ENCODE measurements at regions not wholly inside any gene's neighbourhood (a gene's known extent, or its start where the extent isn't known, plus 50 kb on each side); places are given as distances from the start of the nearest gene placed in this dataset.

DNA sequence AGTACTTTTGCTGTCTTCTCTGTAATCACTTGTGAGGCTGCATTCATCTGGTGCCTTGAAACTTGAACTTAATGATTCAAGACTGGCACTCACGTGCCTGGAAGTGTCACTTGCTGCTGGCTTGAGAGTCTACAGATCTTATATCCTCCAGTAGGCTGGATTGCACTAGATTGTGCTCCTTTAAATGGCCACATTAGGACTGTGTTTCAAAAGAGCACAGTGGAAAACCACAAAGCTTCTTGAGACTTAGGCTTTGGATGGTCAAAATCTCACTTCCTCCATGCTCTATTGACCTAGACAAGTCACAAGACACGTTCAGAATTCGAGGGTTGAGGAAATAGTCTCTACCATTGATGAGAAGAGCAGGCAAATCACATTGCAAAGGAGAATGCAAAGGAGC is 1278.8 kb upstream of the MIR17HG start:
- Histone ChIP-seq H3K9me3 (ENCODE audit: insufficient read depth, low read depth, low read length) (no peaks in the 10 kb centered on the region), H3K23ac (ENCODE audit: low read length) (no peak overlapping the region)

DNA sequence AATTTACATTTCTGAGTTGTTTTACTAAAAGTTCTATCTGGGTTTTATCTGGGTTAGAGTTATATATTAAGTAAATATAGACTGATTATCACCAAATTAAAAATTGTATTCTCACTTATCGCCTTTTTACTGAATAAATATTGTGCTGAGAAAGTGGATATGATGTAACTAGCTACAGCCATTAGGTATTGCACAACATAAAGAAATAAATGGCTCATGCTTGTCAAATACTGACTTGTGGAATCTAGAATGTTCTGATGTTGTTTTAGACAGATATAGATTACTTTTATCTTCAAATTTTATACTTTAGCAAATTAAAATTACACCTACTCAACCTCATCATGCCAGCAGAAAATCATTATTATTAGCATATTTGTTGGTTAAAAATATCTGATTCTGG is 1277.1 kb upstream of the MIR17HG start:
- no peak overlapping the region for H3K14ac ChIP-seq (ENCODE audit: low read length)
- no peaks in the 10 kb centered on the region for H3K79me1 ChIP-seq (ENCODE audit: low read length)
- no peak overlapping the region for H3K18ac ChIP-seq (ENCODE audit: low read length)
- H2BK12ac ChIP-seq (ENCODE audit: low read length), result no peak overlapping the region
- no peak overlapping the region for H3K4me3 ChIP-seq (ENCODE audit: low read depth, low read length)
- H2BK120ac ChIP-seq (ENCODE audit: insufficient read depth, low read length, poor library complexity), result no peak overlapping the region
- H4K12ac ChIP-seq (ENCODE audit: low read depth, low read length), result no peak overlapping the region
- H2AFZ ChIP-seq (ENCODE audit: insufficient read depth, low read length, poor library complexity), result no peak overlapping the region
- no peak overlapping the region for H4K91ac ChIP-seq (ENCODE audit: low read depth, low read length)
- WGBS (ENCODE audit: extremely low coverage, insufficient coverage, insufficient read length), result no CpG with 5 or more reads among the region's 1 CpG
- no peaks in the 10 kb centered on the region for H3K36me3 ChIP-seq (ENCODE audit: control insufficient read depth in 1 of 2, insufficient read depth in 2 of 2, low read length in 2 of 2)
- no peak overlapping the region for H3K23ac ChIP-seq (ENCODE audit: low read length)
- no peak overlapping the region for H3K27ac ChIP-seq (ENCODE audit: low read depth, low read length)
- H3K9ac ChIP-seq (ENCODE audit: low read length), result no peak overlapping the region
- no peaks in the 10 kb centered on the region for H3K27me3 ChIP-seq (ENCODE audit: insufficient read depth, low read length)
- no peaks in the 10 kb centered on the region for H3K9me3 ChIP-seq (ENCODE audit: insufficient read depth, low read depth, low read length)
- H3K4me1 ChIP-seq (ENCODE audit: control insufficient read depth in 1 of 2, insufficient read depth in 2 of 2, low read length in 2 of 2), result no peaks in the 10 kb centered on the region
- H3K4me2 ChIP-seq (ENCODE audit: low read length), result no peak overlapping the region
- H3K4ac ChIP-seq (ENCODE audit: low read depth, low read length), result no peak overlapping the region
- H2BK5ac ChIP-seq (ENCODE audit: low read depth, low read length, poor library complexity), result no peak overlapping the region
- H4K8ac ChIP-seq (ENCODE audit: low read depth, low read length), result no peak overlapping the region
- H2AK5ac ChIP-seq (ENCODE audit: low read length), result no peak overlapping the region
- no peaks in the 10 kb centered on the region for H3K79me2 ChIP-seq (ENCODE audit: control insufficient read depth, insufficient read depth, low read length, poor library complexity)
- DNase-seq, result no peak

More for the DNA sequence above, 1278.8 kb upstream of the MIR17HG start:
- H3K18ac ChIP-seq (ENCODE audit: low read length), result no peak overlapping the region
- H3K4ac ChIP-seq (ENCODE audit: low read depth, low read length), result no peak overlapping the region
- no peak overlapping the region for H2BK5ac ChIP-seq (ENCODE audit: low read depth, low read length, poor library complexity)
- no peak overlapping the region for H3K4me2 ChIP-seq (ENCODE audit: low read length)
- no peak overlapping the region for H2AK5ac ChIP-seq (ENCODE audit: low read length)
- H3K36me3 ChIP-seq (ENCODE audit: control insufficient read depth in 1 of 2, insufficient read depth in 2 of 2, low read length in 2 of 2), result no peaks in the 10 kb centered on the region
- no peaks in the 10 kb centered on the region for H3K27me3 ChIP-seq (ENCODE audit: insufficient read depth, low read length)
- no peak overlapping the region for H4K8ac ChIP-seq (ENCODE audit: low read depth, low read length)
- no peak overlapping the region for H3K4me3 ChIP-seq (ENCODE audit: low read depth, low read length)
- no peak overlapping the region for H3K14ac ChIP-seq (ENCODE audit: low read length)
- no peak overlapping the region for H4K91ac ChIP-seq (ENCODE audit: low read depth, low read length)
- DNase-seq, result no peak
- H3K4me1 ChIP-seq (ENCODE audit: control insufficient read depth in 1 of 2, insufficient read depth in 2 of 2, low read length in 2 of 2), result no peaks in the 10 kb centered on the region
- no peak overlapping the region for H2BK120ac ChIP-seq (ENCODE audit: insufficient read depth, low read length, poor library complexity)
- no peak overlapping the region for H2BK12ac ChIP-seq (ENCODE audit: low read length)
- no peaks in the 10 kb centered on the region for H3K79me2 ChIP-seq (ENCODE audit: control insufficient read depth, insufficient read depth, low read length, poor library complexity)
- H2AFZ ChIP-seq (ENCODE audit: insufficient read depth, low read length, poor library complexity), result no peak overlapping the region
- H3K27ac ChIP-seq (ENCODE audit: low read depth, low read length), result no peak overlapping the region
- H4K12ac ChIP-seq (ENCODE audit: low read depth, low read length), result no peak overlapping the region
- no CpG with 5 or more reads among the region's 3 CpGs for WGBS (ENCODE audit: extremely low coverage, insufficient coverage, insufficient read length)
- H3K79me1 ChIP-seq (ENCODE audit: low read length), result no peaks in the 10 kb centered on the region
- H3K9ac ChIP-seq (ENCODE audit: low read length), result no peak overlapping the region

DNA sequence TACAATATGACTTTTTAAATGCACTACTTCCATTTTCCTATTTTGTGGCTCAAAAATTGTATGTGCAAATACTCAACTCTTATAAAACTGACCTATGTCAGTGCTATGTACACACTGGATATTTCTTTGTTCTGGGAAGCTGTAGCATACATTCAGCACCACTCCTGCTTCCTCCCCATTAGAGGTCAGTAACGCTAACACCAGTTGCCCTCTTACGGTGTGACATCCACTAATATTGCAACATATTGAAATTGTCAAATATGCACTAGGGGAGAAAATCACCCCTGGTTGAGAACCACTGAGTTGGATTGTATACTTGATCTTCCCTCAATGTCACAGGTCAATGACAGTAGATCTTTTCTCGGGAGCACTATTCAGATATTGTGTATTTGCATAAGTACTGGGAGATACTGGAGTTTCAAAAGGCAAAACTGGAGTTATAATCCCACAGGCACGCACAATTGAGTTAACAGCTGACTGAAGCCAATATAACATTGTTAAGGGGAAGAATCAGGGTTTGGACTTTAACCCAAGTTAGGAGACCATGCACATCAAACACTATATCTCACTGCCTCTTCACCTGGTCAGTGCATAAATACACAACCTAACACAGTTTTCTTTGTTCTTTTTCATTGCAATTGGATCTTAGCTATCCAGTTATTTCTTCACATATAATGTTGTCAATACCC is 1276.5 kb upstream of the MIR17HG start:
- H3K79me2 ChIP-seq (ENCODE audit: control insufficient read depth, insufficient read depth, low read length, poor library complexity), result no peaks in the 10 kb centered on the region
- H2BK5ac ChIP-seq (ENCODE audit: low read depth, low read length, poor library complexity), result no peak overlapping the region
- H3K9ac ChIP-seq (ENCODE audit: low read length), result no peak overlapping the region
- no peak overlapping the region for H2AFZ ChIP-seq (ENCODE audit: insufficient read depth, low read length, poor library complexity)
- no peak overlapping the region for H2BK12ac ChIP-seq (ENCODE audit: low read length)
- H3K9me3 ChIP-seq (ENCODE audit: insufficient read depth, low read depth, low read length), result no peaks in the 10 kb centered on the region
- H3K14ac ChIP-seq (ENCODE audit: low read length), result no peak overlapping the region
- H3K27me3 ChIP-seq (ENCODE audit: insufficient read depth, low read length), result no peaks in the 10 kb centered on the region
- H3K18ac ChIP-seq (ENCODE audit: low read length), result no peak overlapping the region
- H2BK120ac ChIP-seq (ENCODE audit: insufficient read depth, low read length, poor library complexity), result no peak overlapping the region
- H3K79me1 ChIP-seq (ENCODE audit: low read length), result no peaks in the 10 kb centered on the region
- H4K91ac ChIP-seq (ENCODE audit: low read depth, low read length), result no peak overlapping the region
- DNase-seq, result no peak
- H3K36me3 ChIP-seq (ENCODE audit: control insufficient read depth in 1 of 2, insufficient read depth in 2 of 2, low read length in 2 of 2), result no peaks in the 10 kb centered on the region
- H4K12ac ChIP-seq (ENCODE audit: low read depth, low read length), result no peak overlapping the region
- H3K4ac ChIP-seq (ENCODE audit: low read depth, low read length), result no peak overlapping the region
- no peak overlapping the region for H3K23ac ChIP-seq (ENCODE audit: low read length)
- no peak overlapping the region for H3K27ac ChIP-seq (ENCODE audit: low read depth, low read length)
- no peak overlapping the region for H4K8ac ChIP-seq (ENCODE audit: low read depth, low read length)
- H3K4me1 ChIP-seq (ENCODE audit: control insufficient read depth in 1 of 2, insufficient read depth in 2 of 2, low read length in 2 of 2), result no peaks in the 10 kb centered on the region
- H3K4me2 ChIP-seq (ENCODE audit: low read length), result no peak overlapping the region
- H2AK5ac ChIP-seq (ENCODE audit: low read length), result no peak overlapping the region
- H3K4me3 ChIP-seq (ENCODE audit: low read depth, low read length), result no peak overlapping the region
- WGBS (ENCODE audit: extremely low coverage, insufficient coverage, insufficient read length), result no CpG with 5 or more reads among the region's 4 CpGs

DNA sequence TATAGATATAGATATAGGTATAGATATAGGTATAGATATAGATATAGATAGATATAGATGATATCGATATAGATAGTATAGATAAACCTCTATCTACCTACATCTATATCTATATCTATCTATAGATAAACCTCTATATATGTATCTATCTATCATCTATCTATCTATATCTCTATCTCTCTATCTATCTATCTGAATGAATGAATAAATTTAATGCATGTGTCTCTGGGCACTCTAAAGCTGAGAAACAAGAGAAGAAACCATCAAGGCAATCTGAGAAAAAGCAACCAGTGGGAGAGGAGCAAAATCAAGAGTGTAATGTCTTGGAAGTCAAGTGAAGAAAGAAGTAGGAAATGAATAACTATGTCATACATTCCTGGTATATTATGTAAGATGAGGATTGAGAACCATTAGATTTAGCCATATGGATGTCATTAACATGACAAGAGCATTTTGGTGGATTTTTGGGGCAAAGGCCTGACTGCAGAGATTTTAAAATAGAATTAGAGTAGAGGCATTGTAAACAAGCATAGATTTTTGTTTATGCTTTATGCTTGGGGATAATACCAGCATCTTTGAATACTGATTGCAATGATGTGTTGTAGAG is 1262.7 kb upstream of the MIR17HG start:
- Histone ChIP-seq H4K91ac (ENCODE audit: low read depth, low read length) (no peak overlapping the region), H2AK5ac (ENCODE audit: low read length) (no peak overlapping the region), H4K12ac (ENCODE audit: low read depth, low read length) (no peak overlapping the region), H2BK120ac (ENCODE audit: insufficient read depth, low read length, poor library complexity) (no peak overlapping the region), H3K14ac (ENCODE audit: low read length) (no peak overlapping the region), H4K8ac (ENCODE audit: low read depth, low read length) (no peak overlapping the region), H3K4ac (ENCODE audit: low read depth, low read length) (no peak overlapping the region), H3K79me2 (ENCODE audit: control insufficient read depth, insufficient read depth, low read length, poor library complexity) (no peaks in the 10 kb centered on the region), H2BK12ac (ENCODE audit: low read length) (no peak overlapping the region), H2BK5ac (ENCODE audit: low read depth, low read length, poor library complexity) (no peak overlapping the region), H2AFZ (ENCODE audit: insufficient read depth, low read length, poor library complexity) (no peak overlapping the region), H3K79me1 (ENCODE audit: low read length) (no peaks in the 10 kb centered on the region), H3K36me3 (ENCODE audit: control insufficient read depth in 1 of 2, insufficient read depth in 2 of 2, low read length in 2 of 2) (no peaks in the 10 kb centered on the region), H3K18ac (ENCODE audit: low read length) (no peak overlapping the region), H3K23ac (ENCODE audit: low read length) (no peak overlapping the region), H3K27me3 (ENCODE audit: insufficient read depth, low read length) (no peaks in the 10 kb centered on the region), H3K9me3 (ENCODE audit: insufficient read depth, low read depth, low read length) (no peaks in the 10 kb centered on the region), H3K4me3 (ENCODE audit: low read depth, low read length) (no peak overlapping the region), H3K27ac (ENCODE audit: low read depth, low read length) (no peak overlapping the region), H3K9ac (ENCODE audit: low read length) (no peak overlapping the region), H3K4me1 (ENCODE audit: control insufficient read depth in 1 of 2, insufficient read depth in 2 of 2, low read length in 2 of 2) (no peaks in the 10 kb centered on the region), H3K4me2 (ENCODE audit: low read length) (no peak overlapping the region)
- no CpG with 5 or more reads among the region's 1 CpG for WGBS (ENCODE audit: extremely low coverage, insufficient coverage, insufficient read length)
- no peak for DNase-seq

All from trophoblast cell (in vitro differentiated cells and primary cell).